SHP77 (cell line): ENCODE measurements at regions not wholly inside any gene's neighbourhood (a gene's known extent, or its start where the extent isn't known, plus 50 kb on each side); places are given as distances from the start of the nearest gene placed in this dataset.

Experiments used
- DNase-seq, 2 experiments: peaks; one replicate each; lab custom pipeline; 2025; lab: John Stamatoyannopoulos, UW

- no peak for DNase-seq
Observed at GRCh38 chr3:76972624-76973296, 67.1 kb upstream of the ROBO2 start.

GRCh38 chr3:76976996-76977395, 62.9 kb upstream of the ROBO2 start:
- no peak for DNase-seq

DNA sequence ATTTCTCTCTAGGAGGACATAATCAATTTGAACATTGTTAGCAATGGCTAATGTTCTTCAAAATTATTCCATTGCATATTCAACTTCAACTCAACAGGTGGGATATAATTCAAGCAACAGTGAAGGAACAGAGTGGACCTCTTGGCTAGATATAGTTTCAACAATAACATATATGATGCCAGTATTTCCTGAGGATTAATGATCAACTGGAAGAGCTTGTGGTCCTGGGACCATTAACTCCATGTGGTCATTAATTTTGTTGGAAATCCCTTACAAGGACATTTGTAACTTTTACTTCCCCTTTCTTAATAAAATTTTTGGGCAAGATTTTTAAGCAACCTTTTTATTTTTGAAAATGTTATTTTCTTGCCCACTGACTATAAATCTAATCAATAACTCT, 54.3 kb upstream of the ROBO2 start:
- no peak for DNase-seq

- DNase-seq: no peak
Observed at GRCh38 chr3:76986876-76987474, 52.9 kb upstream of the ROBO2 start.
